Skeletal muscle satellite cell (primary cell): ENCODE measurements at regions not wholly inside any gene's neighbourhood (a gene's known extent, or its start where the extent isn't known, plus 50 kb on each side); places are given as distances from the start of the nearest gene placed in this dataset.
"Not testable (repeated sequence)": the region's sequence is repeated elsewhere in the genome, so short reads cannot be mapped to it uniquely, and the experiment has no call there.

ENCODE experiments used
- H3K27me3 ChIP-seq: 2 replicates; pipeline ENCODE4 v1.7.0; 2013; ENCODE audit warnings: low read length; ENCODE audit not compliant: control insufficient read depth, insufficient read depth
- H3K36me3 ChIP-seq: 2 replicates; pipeline ENCODE4 v1.7.0; 2013; ENCODE audit warnings: mild to moderate bottlenecking, control low read depth, low read length; ENCODE audit not compliant: insufficient read depth
- H3K4me1 ChIP-seq: 2 replicates; pipeline ENCODE4 v1.7.0; 2013; ENCODE audit warnings: low read length; ENCODE audit not compliant: control insufficient read depth, insufficient read depth
- H3K4me2 ChIP-seq: 2 replicates; pipeline ENCODE4 v1.7.0; 2013; ENCODE audit warnings: mild to moderate bottlenecking, low read length
- H3K4me3 ChIP-seq: 2 replicates; pipeline ENCODE4 v1.7.0; 2013; ENCODE audit warnings: low read length
- H3K9ac ChIP-seq: 2 replicates; pipeline ENCODE4 v1.7.0; 2013; ENCODE audit warnings: mild to moderate bottlenecking, low read depth, low read length, moderate library complexity
- H3K9me3 ChIP-seq: replicated peaks from 2 replicates; pipeline ENCODE4 v1.7.0; 2013; ENCODE audit warnings: mild to moderate bottlenecking, control low read depth, low read length

GRCh38 chr6:156687789-156688619 lies 89.2 kb upstream of the ARID1B start:
- H3K4me2 ChIP-seq = peak overlapping the region; percentile 97
- H3K9ac ChIP-seq = peak overlapping the region; percentile 90
- H3K4me3 ChIP-seq = peak overlapping the region; percentile 90
- H3K27me3 ChIP-seq = no peaks in the 10 kb centered on the region
- no peaks in the 10 kb centered on the region for H3K36me3 ChIP-seq
- peaks cover 13% of the 10 kb centered on the region for H3K4me1 ChIP-seq
- no peaks in the 10 kb centered on the region for H3K9me3 ChIP-seq

DNA sequence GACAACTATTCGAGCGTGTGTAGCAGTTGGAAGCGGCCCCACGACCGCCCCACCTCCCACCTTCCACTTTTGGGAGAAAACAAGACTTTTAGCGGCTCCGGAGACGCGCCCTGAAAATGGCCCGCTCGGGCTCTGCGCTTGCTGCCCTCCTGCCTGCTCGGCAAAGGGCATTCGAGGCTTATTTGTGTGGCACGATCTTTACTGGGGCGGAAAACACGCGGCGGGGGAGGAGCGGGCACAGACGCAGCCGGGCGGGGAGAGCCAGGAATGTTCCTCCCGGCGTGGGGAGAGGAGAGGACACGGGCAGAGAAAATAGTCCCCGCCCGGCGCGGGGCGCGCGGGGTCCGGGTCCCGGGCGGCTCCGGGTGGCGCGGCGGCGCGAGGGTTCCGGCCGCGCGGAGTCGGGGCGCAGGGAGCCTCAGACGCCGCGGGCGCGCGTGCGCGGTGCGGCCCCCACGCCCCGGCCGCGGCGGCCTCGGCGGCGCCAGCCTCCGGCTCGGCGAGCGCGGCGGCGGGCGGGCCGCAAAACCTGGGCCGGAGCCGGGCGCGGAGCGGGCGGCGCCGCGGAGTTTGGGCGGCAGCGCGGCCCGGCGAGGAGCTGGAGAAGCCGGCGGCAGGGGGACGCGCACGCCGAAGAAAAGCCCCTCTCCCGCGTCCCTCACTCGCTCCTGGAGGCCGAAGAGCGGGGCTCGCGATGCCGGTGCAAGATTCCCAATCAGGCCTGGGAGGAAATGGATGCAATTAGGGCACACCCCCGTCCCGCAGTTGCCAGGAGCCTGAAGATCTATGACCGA lies 90.0 kb upstream of the ARID1B start:
- Histone ChIP-seq H3K27me3 (no peaks in the 10 kb centered on the region), H3K4me3 (peak overlapping the region; percentile 90)

GRCh38 chr6:156686301-156686994 lies 90.7 kb upstream of the ARID1B start:
- Histone ChIP-seq H3K4me3 (peak overlapping the region; percentile 78), H3K4me2 (peak overlapping the region; percentile 94), H3K9me3 (no peaks in the 10 kb centered on the region), H3K27me3 (no peaks in the 10 kb centered on the region), H3K36me3 (no peaks in the 10 kb centered on the region), H3K4me1 (peaks cover 13% of the 10 kb centered on the region), H3K9ac (peak overlapping the region; percentile 98)

More for the DNA sequence above, 90.0 kb upstream of the ARID1B start:
- Histone ChIP-seq H3K4me1 (peaks cover 13% of the 10 kb centered on the region), H3K9me3 (no peaks in the 10 kb centered on the region), H3K36me3 (no peaks in the 10 kb centered on the region), H3K4me2 (peak overlapping the region; percentile 97), H3K9ac (peak overlapping the region; percentile 98)

DNA sequence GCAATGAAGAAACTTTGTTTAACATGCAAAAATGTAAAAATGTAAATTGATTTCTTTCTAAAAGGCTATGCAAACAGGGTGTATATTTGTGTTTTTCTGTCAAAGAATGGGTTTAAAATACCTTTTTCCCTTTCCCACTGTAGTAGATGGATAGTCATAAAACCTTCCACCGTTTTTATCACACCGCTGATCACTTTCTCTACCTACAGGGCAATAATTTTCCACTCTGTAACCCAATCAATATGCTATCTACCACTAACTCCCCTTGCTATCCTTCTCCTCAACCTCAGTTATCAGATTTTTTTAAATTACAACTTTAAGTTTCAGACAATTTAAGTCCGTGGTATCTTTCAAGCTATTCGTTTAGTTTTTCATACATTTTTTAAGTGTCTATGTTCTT lies 91.4 kb upstream of the ARID1B start:
- Histone ChIP-seq H3K36me3 (no peaks in the 10 kb centered on the region), H3K4me1 (peaks cover 13% of the 10 kb centered on the region), H3K27me3 (no peaks in the 10 kb centered on the region), H3K9ac (peak overlapping the region; percentile 98), H3K4me3 (peak overlapping the region; percentile 78), H3K4me2 (peak overlapping the region; percentile 94), H3K9me3 (no peaks in the 10 kb centered on the region)

- no peak overlapping the region for H3K4me2 ChIP-seq
- H3K36me3 ChIP-seq = no peaks in the 10 kb centered on the region
- H3K4me3 ChIP-seq = no peak overlapping the region
- no peaks in the 10 kb centered on the region for H3K9me3 ChIP-seq
- H3K9ac ChIP-seq = no peak overlapping the region
- H3K27me3 ChIP-seq = no peaks in the 10 kb centered on the region
- peaks cover 13% of the 10 kb centered on the region for H3K4me1 ChIP-seq
These were observed 93.4 kb upstream of the ARID1B start for GRCh38 chr6:156683821-156684220.

- Histone ChIP-seq H3K9me3 (no peaks in the 10 kb centered on the region), H3K27me3 (peaks cover 6% of the 10 kb centered on the region), H3K36me3 (no peaks in the 10 kb centered on the region), H3K4me3 (no peak overlapping the region), H3K4me1 (no peaks in the 10 kb centered on the region), H3K4me2 (no peak overlapping the region), H3K9ac (no peak overlapping the region)
These were observed 100.5 kb upstream of the ARID1B start for GRCh38 chr6:156676721-156677120.

DNA sequence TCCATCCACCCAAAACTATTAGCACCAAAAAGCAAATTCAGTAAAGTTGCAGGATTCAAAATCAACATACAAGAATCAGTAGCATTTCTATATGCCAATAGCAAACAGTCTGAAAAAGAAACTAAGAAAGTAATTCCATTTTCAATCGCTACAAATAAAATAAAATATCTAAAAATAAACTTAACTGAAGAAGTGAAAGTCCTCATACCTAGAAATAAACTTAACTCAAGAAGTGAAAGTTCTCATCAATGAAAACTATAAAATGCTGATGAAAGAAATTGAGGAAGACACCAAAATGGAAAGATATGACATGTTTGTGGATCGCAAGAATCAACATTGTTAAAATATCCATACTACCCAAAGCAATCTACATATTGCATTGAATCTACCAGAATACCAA lies 103.0 kb upstream of the ARID1B start:
- H3K9me3 ChIP-seq = no peaks in the 10 kb centered on the region
- H3K4me3 ChIP-seq = no peak overlapping the region
- H3K36me3 ChIP-seq = no peaks in the 10 kb centered on the region
- peaks cover 6% of the 10 kb centered on the region for H3K27me3 ChIP-seq
- H3K9ac ChIP-seq = no peak overlapping the region
- no peak overlapping the region for H3K4me2 ChIP-seq
- H3K4me1 ChIP-seq = no peaks in the 10 kb centered on the region

- not testable (repeated sequence) for H3K9ac ChIP-seq, H3K27me3 ChIP-seq, H3K4me3 ChIP-seq
These were observed 107.1 kb upstream of the ARID1B start for GRCh38 chr6:156670097-156670496.

DNA sequence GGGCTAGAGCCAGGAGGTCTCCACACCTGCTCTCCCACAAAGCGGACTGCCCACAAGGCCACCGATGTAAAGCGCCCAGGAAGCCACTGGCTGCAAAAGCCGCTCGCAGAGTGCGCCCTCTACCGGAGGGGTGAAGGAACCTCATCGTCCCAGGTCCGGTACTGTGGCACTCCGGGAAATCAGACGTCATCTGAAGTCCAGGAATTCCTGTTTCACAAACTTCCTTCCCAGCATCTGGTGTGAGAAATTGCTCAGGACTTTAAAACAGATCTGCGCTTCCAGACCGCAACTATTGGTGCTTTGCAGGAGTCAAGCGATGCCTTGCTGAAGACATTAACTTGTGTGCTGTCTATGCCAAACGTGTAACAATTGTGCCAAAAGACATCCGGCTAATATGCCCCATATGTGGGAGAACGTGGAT lies 115.1 kb upstream of the ARID1B start:
- Histone ChIP-seq H3K4me3 (no peak overlapping the region), H3K4me1 (peaks cover 3% of the 10 kb centered on the region), H3K27me3 (peaks cover 3% of the 10 kb centered on the region), H3K36me3 (no peaks in the 10 kb centered on the region), H3K4me2 (no peak overlapping the region), H3K9ac (no peak overlapping the region), H3K9me3 (no peaks in the 10 kb centered on the region)

More at GRCh38 chr6:156670097-156670496, 107.1 kb upstream of the ARID1B start:
- H3K4me2 ChIP-seq, H3K4me1 ChIP-seq, H3K9me3 ChIP-seq, H3K36me3 ChIP-seq: not testable (repeated sequence)

DNA sequence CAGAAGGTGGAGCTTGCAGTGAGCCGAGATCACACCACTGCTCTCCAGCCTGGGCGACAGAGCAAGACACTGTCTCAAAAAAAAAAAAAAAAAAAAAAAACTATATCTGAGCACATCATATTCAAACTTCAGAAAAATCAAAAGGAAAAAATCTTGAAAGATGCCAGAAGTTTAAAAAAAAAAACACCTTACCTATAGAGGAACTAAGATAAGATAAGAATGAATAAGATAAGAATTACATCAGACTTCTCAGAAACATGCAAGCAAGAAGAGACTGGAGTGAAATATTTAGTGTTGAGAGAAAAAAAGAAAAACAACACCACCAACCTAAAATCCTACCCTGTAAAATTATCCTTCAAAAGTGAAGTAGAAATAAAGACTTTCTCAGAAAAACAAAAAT lies 116.8 kb upstream of the ARID1B start:
- H3K9me3 ChIP-seq = no peaks in the 10 kb centered on the region

GRCh38 chr6:156659822-156660198 lies 117.4 kb upstream of the ARID1B start:
- H3K9me3 ChIP-seq = no peaks in the 10 kb centered on the region
- H3K4me2 ChIP-seq = no peak overlapping the region
- H3K9ac ChIP-seq = no peak overlapping the region
- H3K36me3 ChIP-seq = no peaks in the 10 kb centered on the region
- peaks cover 3% of the 10 kb centered on the region for H3K27me3 ChIP-seq
- peaks cover 3% of the 10 kb centered on the region for H3K4me1 ChIP-seq
- H3K4me3 ChIP-seq = no peak overlapping the region

More for the DNA sequence above, 116.8 kb upstream of the ARID1B start:
- no peaks in the 10 kb centered on the region for H3K36me3 ChIP-seq
- H3K4me1 ChIP-seq = peaks cover 3% of the 10 kb centered on the region
- peaks cover 3% of the 10 kb centered on the region for H3K27me3 ChIP-seq
- H3K9ac ChIP-seq = no peak overlapping the region
- no peak overlapping the region for H3K4me3 ChIP-seq
- no peak overlapping the region for H3K4me2 ChIP-seq
